22Rv1 (cell line): ENCODE measurements at regions not wholly inside any gene's neighbourhood (a gene's known extent, or its start where the extent isn't known, plus 50 kb on each side); places are given as distances from the start of the nearest gene placed in this dataset.
"Not testable (repeated sequence)": the region's sequence is repeated elsewhere in the genome, so short reads cannot be mapped to it uniquely, and the experiment has no call there.

Experiments
- H3K27ac ChIP-seq: fragments of 450-650 bp; 2 replicates; pipeline ENCODE4 v1.5.1; 2017
- ZFX ChIP-seq: fragments of 450-650 bp; IDR thresholded peaks from 2 replicates; pipeline ENCODE4 v1.6.1; 2017; ENCODE audit warnings: antibody characterized with exemption, borderline replicate concordance
- TF ChIP-seq, protein P1 (sequence below): fragments of 450-650 bp; IDR thresholded peaks from 2 replicates; pipeline ENCODE4 v1.5.1; 2017; ENCODE audit warnings: mild to moderate bottlenecking

DNA sequence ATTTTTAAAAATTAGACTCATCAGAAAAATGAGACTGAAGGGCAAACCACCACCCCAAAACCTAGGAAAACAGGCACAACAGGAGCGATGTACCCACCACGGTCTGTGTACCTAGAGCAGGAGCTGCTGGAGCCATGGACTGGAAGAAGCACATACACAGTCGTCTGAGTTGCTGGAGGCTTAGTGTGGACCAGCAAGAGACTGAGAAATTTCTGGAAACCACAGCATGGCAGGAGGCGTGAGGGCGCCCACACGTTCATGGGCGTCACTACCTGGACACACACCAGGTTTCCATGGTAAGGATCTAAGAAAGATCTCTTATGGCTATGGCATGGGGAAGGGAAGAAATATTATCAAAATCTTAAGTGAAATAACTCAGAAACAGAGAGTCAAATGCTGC lies 91.9 kb downstream of the MED10 start:
- no peak overlapping the region for H3K27ac ChIP-seq
- TF ChIP-seq, protein P1, sequence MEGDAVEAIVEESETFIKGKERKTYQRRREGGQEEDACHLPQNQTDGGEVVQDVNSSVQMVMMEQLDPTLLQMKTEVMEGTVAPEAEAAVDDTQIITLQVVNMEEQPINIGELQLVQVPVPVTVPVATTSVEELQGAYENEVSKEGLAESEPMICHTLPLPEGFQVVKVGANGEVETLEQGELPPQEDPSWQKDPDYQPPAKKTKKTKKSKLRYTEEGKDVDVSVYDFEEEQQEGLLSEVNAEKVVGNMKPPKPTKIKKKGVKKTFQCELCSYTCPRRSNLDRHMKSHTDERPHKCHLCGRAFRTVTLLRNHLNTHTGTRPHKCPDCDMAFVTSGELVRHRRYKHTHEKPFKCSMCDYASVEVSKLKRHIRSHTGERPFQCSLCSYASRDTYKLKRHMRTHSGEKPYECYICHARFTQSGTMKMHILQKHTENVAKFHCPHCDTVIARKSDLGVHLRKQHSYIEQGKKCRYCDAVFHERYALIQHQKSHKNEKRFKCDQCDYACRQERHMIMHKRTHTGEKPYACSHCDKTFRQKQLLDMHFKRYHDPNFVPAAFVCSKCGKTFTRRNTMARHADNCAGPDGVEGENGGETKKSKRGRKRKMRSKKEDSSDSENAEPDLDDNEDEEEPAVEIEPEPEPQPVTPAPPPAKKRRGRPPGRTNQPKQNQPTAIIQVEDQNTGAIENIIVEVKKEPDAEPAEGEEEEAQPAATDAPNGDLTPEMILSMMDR, result no peak
- TF ChIP-seq ZFX, result no peak

DNA sequence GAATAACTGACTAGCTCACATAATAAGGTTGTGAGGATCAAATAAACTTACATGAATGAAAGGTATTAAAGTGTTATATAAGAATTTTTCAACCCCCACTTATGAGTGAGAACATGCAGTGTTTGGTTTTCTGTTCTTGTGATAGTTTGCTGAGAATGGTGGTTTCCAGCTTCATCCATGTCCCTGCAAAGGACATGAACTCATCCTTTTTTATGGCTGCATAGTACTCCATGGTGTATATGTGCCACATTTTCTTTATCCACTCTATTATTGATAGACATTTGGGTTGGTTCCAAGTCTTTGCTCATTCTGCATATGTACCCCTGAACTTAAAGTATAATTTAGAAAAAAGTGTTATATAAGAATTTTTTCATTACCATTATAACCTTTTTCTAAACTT lies 93.9 kb downstream of the MED10 start:
- not testable (repeated sequence) for H3K27ac ChIP-seq

DNA sequence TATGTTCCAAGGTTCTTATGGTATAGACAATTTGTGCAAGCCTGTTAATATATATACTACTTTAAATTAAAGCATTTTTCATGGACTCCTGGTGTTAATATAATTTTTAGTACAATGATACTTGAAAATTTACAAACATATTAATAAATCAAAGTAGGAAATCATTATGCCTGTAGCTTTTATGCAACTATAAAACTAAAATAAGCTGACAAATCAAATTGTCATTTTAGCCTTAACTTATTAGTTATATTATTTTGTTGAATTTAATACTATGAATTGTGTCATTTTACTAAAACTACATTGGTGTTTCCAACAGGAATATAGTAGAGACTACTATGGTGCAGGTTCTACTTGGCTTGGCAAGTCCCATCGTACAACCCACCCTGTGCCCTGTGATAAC lies 96.0 kb downstream of the MED10 start:
- H3K27ac ChIP-seq, result no peak overlapping the region
- no peak for TF ChIP-seq ZFX
- TF ChIP-seq, protein P1, result no peak

DNA sequence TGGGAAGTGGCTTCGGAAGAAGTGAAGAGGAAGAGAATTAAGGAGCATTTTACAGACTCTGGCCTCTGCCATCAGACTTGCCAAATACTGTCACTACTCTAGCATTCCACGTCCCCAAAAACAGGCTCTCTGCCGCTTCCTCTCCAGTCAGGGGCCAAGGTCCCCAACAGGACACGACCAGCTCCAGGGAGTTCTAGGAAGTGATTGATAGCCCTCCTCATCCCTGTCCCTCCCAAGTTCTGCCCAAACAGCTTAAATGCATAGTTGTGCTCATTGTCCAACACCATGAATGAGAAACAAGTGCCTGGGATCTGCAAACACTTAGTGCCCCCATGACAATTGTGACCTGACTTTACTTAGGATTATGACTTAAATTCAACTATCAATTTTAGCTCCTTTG lies 96.5 kb downstream of the MED10 start:
- H3K27ac ChIP-seq, result no peak overlapping the region
- TF ChIP-seq, protein P1, result no peak
- TF ChIP-seq ZFX, result no peak

DNA sequence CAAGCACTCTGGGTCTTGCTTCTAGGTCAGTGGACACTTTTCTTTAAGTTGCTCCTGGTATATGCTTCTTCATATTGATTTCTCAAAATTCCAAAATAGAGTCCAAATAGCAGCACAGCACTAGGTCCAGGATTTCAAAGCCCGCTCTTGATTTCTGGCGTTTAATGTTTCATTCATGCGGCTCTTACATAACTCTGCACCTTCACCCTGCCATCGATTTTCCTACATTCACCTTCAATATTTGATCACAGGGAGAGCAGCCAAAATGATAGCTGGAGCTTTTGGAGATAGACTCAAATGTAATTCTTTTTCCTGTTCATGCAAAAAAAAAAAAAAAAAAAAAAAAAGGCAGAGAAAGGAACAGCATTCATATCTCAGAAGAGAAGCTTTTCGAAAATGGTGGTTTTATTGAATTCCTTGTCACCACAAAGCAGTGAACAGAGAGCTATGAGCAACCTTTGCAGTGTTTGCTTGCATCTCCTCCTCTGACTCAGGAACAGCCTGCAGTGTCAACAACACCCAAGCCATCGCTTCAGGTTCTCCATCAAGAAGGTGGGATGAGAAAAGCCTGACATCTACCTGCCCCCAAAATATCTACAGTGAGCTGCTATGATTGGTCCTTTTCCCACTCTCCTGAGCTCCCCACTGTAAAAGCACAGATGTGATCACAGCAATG lies 97.8 kb downstream of the MED10 start:
- TF ChIP-seq, protein P1, result no peak
- TF ChIP-seq ZFX, result no peak

DNA sequence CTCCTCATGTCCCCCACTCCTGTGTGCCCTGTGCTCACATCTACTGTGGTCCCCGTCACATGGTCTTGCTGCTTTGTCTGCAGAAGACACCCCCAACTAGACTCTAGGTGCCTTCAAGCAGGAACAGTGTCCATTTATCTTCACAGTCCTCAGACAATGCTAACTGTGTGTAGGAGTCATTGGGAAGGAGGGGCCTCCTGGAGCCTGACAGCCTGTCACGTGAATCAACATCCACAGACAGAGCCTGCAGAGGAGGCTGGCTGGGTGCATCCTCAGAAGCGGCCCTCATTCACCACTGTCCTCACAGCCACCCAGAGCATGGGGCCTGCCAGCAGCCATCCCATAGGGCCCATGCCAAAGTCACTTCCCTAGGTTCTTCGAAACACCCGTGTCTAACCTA lies 98.7 kb downstream of the MED10 start:
- TF ChIP-seq, protein P1, result no peak
- no peak for TF ChIP-seq ZFX
- no peak overlapping the region for H3K27ac ChIP-seq

More for the DNA sequence above, 97.8 kb downstream of the MED10 start:
- no peak overlapping the region for H3K27ac ChIP-seq

DNA sequence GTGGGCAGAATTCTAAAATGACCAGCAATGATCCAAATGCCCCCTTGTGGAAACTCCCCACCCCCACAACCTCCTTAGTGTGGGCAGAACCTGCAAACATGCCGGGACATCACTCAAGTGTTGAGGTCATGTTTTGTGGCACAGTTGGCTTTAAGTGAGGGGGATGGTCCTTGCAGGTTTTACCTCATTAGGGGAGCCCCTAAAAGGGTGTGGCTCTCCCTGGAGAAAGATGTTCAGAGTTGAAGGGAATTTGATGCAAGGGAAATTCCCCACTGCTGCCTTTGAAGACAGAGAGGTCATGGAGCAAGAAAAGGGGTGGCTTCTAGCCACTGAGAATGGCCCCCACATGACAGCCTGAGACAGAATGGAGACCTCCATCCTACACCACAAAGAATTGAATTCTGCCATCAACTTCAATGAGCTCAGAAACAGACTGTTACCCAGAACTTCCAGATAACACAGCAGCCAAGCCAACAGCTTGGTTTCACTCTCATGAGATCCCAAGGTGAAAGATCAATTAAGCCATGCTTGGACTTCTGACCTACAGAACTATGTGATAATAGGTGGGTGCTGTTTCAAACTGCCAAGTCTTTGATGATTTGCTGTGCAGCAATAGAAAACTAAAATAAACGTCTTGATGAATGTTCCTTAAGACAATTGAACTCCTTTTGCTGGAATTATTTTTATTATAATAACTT lies 103.4 kb downstream of the MED10 start:
- H3K27ac ChIP-seq, result no peak overlapping the region
- TF ChIP-seq ZFX, result no peak
- TF ChIP-seq, protein P1, result no peak
